22Rv1 (cell line): ENCODE measurements at regions not wholly inside any gene's neighbourhood (a gene's known extent, or its start where the extent isn't known, plus 50 kb on each side); places are given as distances from the start of the nearest gene placed in this dataset.

Experiments used
- CTCF ChIP-seq: fragments of 450-650 bp; IDR thresholded peaks from 2 replicates; pipeline ENCODE4 v1.5.1; 2017; ENCODE audit warnings: mild to moderate bottlenecking
- ZFX ChIP-seq: fragments of 450-650 bp; IDR thresholded peaks from 2 replicates; pipeline ENCODE4 v1.6.1; 2017; ENCODE audit warnings: antibody characterized with exemption, borderline replicate concordance

- TF ChIP-seq CTCF (no peak), ZFX (no peak)
Observed at GRCh38 chr20:59390437-59390836, 90.0 kb downstream of the EDN3 start.
